Testis (tissue), 2 donors: ENCODE measurements at regions not wholly inside any gene's neighbourhood (a gene's known extent, or its start where the extent isn't known, plus 50 kb on each side); places are given as distances from the start of the nearest gene placed in this dataset.

ENCODE experiments used
- POLR2A ChIP-seq: fragments of 450-650 bp; IDR thresholded peaks from one replicate; pipeline ENCODE4 v1.6.1; 2017; ENCODE audit warnings: antibody characterized with exemption, mild to moderate bottlenecking, moderate library complexity
- TF ChIP-seq, protein P1 (sequence below), 3 experiments: fragments of 450-650 bp in 2 of 3; fragments of 200-600 bp in 1 of 3; sonication (generic) in 1 of 3; IDR thresholded peaks; one replicate each; pipeline ENCODE4 v1.5.1; 2016 to 2019; ENCODE audit warnings: antibody characterized with exemption in 3 of 3, mild to moderate bottlenecking in 2 of 3, moderate library complexity in 1 of 3

- TF ChIP-seq, protein P1, sequence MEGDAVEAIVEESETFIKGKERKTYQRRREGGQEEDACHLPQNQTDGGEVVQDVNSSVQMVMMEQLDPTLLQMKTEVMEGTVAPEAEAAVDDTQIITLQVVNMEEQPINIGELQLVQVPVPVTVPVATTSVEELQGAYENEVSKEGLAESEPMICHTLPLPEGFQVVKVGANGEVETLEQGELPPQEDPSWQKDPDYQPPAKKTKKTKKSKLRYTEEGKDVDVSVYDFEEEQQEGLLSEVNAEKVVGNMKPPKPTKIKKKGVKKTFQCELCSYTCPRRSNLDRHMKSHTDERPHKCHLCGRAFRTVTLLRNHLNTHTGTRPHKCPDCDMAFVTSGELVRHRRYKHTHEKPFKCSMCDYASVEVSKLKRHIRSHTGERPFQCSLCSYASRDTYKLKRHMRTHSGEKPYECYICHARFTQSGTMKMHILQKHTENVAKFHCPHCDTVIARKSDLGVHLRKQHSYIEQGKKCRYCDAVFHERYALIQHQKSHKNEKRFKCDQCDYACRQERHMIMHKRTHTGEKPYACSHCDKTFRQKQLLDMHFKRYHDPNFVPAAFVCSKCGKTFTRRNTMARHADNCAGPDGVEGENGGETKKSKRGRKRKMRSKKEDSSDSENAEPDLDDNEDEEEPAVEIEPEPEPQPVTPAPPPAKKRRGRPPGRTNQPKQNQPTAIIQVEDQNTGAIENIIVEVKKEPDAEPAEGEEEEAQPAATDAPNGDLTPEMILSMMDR (IDR thresholded peaks at IDR 0.05), result no peak
- TF ChIP-seq POLR2A, result no peak
These were observed 124.4 kb upstream of the ABCA1 start for GRCh38 chr9:105052346-105052745.
